Medulla oblongata (tissue), 1 donor: ENCODE measurements at regions not wholly inside any gene's neighbourhood (a gene's known extent, or its start where the extent isn't known, plus 50 kb on each side); places are given as distances from the start of the nearest gene placed in this dataset.
"Not testable (repeated sequence)": the region's sequence is repeated elsewhere in the genome, so short reads cannot be mapped to it uniquely, and the experiment has no call there.

Experiments
- DNase-seq: peaks from one replicate; pipeline ENCODE4 v3.0.0-alpha.2; 2015; ENCODE audit errors: extremely low spot score

DNA sequence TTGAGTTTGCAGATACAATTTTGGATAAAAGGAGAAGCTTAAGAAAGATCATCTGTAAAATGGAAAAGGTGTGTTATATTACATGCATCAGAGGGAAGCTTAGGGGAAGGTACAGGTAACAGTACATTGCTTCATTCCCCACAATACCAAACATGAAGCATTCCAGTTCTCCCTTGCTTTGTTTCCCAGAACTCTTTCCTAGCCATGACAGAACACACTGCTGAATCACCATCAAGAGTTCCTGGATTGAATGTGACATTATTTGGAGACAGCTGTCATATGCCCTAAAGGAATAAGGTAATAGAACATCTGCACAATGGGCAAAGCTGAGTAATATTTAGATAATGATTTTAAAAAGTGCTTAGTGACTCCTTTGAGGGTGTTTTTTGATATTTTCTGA is 303.5 kb upstream of the ST8SIA4 start:
- no peak for DNase-seq

GRCh38 chr5:101205065-101205464 is 302.0 kb upstream of the ST8SIA4 start:
- DNase-seq, result not testable (repeated sequence)

GRCh38 chr5:101180365-101180764 is 277.3 kb upstream of the ST8SIA4 start:
- not testable (repeated sequence) for DNase-seq

GRCh38 chr5:101176605-101177004 is 273.5 kb upstream of the ST8SIA4 start:
- DNase-seq, result no peak

- no peak for DNase-seq
Measured at GRCh38 chr5:101174981-101175380, 271.9 kb upstream of the ST8SIA4 start.

DNA sequence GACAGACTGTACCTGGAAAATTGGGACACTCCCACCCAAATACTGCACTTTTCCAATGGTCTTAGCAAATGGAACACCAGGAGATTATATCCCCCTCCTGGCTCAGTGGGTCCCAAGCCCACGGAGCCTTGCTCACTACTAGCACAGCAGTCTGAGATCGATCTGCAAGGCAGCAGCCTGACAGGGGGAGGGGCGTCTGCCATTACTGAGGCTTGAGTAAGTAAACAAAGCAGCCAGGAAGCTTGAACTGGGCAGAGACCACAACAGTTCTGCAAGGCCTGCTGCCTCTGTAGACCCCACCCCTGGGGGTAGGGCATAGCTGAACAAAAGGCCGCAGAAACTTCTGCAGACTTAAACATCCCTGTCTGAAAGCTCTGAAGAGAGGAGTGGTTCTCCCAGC is 260.0 kb upstream of the ST8SIA4 start:
- DNase-seq, result no peak

DNA sequence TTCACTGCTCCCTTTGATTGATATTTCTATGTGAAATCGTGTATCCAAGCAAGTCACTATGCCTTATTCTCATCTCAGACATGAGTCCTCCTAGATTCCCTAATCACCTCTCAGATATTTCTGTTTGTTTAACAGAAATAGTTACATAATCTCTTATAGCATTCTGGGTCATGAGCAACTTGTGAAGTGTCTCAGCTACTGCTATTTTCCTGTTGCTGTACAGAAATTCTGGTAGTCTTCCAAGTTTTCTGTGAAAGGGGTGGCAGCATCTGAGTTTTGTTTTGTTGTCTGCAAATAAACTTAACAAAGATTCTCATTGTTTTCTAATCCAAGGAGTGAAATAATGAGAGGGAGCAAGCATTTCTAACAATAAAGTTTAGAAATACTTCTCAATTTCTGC is 256.9 kb upstream of the ST8SIA4 start:
- peak; percentile 80 for DNase-seq

DNA sequence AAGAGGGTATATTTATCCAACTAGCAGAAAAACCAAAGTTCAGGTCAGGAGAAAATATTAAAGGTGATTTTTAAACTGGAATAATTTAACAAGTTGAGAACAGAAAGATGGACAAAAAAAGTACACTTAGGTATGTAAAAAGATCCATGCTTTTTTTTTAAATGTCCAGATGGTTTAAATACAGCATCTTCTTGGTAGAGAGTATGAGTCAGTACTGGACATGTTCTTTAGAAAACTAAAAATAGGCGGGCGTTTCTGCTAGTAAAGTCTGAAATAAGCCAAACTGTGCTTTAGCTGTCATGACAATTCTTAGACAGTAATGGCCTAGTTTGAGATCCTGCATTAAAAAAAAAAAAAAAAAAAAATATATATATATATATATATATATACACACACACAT is 255.9 kb upstream of the ST8SIA4 start:
- no peak for DNase-seq

- no peak for DNase-seq
Measured at GRCh38 chr5:101153526-101153925, 250.4 kb upstream of the ST8SIA4 start.

DNA sequence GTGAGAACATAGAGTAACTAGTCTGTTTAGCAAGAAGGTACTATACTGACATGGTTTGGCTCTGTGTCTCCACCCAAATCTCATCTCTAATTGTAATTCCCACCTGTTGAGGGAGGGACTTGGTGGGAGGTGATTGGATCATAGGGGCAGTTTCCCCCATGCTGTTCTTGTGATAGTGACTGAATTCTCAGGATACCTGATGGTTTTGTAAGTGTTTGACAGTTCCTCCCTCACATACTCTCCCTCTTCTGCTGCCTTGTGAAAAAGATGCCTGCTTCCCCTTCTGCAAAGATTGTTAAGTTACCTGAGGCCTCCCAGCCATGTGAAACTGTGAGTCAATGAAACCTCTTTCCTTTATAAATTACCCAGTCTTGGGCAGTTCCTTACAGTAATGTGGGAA is 240.4 kb upstream of the ST8SIA4 start:
- DNase-seq, result no peak

GRCh38 chr5:101142102-101142501 is 239.0 kb upstream of the ST8SIA4 start:
- no peak for DNase-seq

- DNase-seq, result no peak
Measured at GRCh38 chr5:101136454-101136853, 233.4 kb upstream of the ST8SIA4 start.

DNA sequence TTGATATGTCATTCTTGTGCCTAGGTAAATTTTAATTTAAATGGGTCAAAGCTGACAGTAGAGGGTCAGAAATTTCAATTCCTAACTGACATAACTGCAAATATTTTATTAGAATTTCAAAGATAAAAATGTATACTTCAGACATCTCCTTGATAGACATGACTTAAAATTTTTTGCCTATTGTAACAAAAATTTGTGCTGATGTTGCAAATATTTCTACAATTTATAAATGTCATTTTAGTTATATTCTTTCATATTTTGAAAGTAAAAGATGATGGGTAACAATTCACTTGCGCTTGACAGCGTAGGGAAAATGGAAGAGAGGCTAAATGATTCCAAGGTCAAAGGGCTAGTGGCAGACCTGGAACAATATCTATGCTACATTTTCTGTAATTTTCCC is 220.3 kb upstream of the ST8SIA4 start:
- no peak for DNase-seq

DNA sequence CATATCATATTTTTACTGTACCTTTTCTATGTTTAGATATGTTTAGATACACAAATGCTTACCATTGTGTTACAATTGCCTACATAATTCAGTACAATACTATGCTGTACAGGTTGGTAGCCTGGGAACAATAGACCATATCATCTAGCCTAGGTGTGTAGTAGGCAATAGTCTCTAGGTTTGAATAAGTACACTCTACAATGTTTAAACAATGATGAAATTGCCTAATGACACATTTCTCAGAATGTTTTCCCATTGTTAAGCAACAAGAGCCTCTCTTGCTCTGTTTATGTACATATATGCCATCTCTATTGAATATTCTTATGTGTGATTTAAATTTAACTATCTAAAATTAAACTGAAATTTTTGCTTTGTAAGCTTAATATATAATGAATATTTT is 209.6 kb upstream of the ST8SIA4 start:
- DNase-seq, result no peak

DNA sequence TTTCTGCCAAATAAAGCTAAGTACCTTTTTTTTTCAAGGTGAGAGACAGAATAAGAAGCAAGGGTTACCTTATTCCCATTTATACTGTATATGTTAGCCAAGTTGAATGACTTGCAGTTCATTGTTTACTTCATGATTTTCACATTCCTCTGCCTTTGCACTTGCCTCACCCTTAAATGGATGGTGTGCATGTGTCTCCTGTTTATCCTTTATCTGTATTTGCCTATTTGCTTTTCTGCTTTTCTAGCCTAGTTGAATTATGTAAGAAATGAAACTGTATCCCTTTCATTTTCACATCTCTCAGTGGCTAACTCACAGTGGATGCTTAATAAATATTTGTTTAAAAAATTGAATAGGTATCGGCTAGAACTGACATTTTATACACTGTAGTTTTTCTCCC is 200.8 kb upstream of the ST8SIA4 start:
- DNase-seq, result no peak

GRCh38 chr5:101102506-101102905 is 199.4 kb upstream of the ST8SIA4 start:
- DNase-seq, result no peak

DNA sequence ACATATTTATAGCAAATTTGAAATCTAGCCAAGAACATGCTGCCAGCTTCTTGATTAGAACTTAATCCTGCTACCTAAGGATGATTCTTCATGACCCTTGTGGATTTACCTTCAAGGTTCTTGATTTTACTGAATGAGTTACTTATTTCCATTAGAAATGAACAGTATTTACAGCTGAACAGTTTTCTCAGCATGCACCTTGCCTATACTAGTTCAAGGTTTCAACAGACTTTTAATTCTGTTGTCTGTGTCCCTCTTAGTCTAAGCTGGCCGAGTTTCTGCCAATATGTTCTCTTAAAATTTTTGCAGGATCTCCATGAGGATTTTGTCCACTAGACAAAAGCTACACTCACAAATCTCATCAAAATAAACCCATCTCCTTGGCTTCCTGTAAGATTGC is 188.8 kb upstream of the ST8SIA4 start:
- DNase-seq, result no peak

GRCh38 chr5:101084353-101084752 is 181.3 kb upstream of the ST8SIA4 start:
- no peak for DNase-seq

DNA sequence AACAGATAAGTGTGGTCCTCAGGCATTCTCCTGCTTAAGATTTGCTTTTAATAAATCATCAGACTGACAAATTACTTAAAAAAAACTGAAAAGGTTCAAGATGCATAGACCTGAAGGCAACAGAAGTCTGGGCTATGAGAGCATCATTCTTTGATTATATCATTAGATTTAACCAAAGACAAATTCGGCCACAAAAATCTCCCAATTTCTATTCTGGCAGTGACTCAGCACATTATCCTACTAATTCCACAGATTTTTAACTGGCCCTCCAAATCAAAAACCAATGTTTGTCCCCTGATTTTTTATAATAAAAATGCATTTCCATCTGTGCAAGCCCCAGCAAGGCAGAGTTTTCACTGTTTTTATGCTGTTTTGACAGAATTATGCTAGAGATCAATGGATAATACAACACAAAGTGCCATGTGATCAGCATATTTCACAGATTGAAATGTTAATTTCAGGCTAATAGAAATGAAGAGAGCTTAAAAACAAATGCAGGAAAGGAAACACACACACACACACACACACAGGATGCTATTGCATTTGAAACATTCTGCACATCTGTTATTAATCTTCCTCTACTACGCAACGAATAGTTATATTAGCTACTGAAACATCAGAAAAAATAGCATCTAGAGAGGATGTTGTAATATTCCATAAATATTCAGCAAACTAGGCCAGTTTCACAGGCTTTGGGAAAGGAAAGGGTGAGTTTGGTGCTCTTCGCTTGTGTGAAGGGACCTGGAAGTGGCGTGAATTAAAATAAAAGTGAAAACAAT is 177.6 kb upstream of the ST8SIA4 start:
- no peak for DNase-seq

DNA sequence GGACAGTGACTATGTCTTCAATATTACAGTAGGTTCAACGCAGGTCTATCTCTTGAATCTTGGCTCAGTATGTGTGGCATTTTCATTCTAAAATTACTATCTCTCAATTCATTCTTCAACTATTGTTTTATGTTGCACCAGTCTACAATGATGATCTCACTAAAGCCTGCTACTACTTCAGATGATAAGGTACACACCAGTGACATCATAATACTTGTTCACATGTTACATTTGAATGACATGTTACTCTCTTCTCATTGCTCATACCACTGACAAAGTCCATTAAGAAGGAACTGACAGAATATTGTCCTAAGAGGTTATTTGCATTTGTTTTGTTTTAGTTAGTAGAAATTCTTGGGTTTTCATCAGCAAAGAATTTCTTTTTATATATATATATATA is 165.2 kb upstream of the ST8SIA4 start:
- no peak for DNase-seq

DNA sequence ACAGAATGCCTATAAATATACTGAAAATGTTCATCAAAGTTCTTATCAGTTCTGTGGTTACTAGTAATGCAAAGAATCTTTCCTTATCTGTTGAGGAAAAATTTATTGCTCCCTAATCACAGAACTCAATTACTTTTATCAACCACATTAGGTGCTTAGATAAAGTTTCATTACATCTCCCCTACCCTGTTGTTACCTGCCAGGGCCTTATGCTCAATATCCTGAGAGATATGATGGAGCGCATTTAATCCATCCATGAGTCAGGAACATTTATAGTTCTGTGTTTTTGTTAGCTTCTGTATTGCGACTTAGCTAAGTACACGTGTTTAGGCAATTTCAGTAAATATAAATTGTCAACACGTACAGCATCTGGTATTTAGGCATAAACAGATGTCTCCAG is 164.3 kb upstream of the ST8SIA4 start:
- DNase-seq, result no peak

GRCh38 chr5:101062902-101063301 is 159.8 kb upstream of the ST8SIA4 start:
- DNase-seq, result no peak

DNA sequence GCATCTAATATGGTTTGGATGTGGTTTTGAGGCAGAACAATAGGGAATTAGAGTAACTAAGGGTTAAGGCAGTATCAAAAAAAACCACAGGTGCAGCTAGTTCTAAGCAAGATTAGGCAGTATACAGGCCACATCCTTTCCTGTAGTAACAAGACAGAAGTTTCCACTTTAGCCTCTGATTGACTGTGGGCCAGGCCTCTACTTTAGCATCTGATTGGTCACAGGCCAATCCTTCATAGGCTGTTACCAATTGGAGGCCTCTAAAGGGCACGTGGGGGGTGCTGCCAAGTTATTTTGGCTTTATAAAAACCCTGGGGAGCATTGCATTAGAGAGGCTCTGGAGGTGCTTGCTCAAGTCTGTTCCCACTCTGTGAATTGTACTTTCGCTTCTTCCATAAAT is 144.1 kb upstream of the ST8SIA4 start:
- no peak for DNase-seq

GRCh38 chr5:101045689-101046088 is 142.6 kb upstream of the ST8SIA4 start:
- DNase-seq, result no peak
